Astrocyte (in vitro differentiated cells and primary cell): ENCODE measurements at regions not wholly inside any gene's neighbourhood (a gene's known extent, or its start where the extent isn't known, plus 50 kb on each side); places are given as distances from the start of the nearest gene placed in this dataset.
"Not testable (repeated sequence)": the region's sequence is repeated elsewhere in the genome, so short reads cannot be mapped to it uniquely, and the experiment has no call there.

Experiments used
- CTCF ChIP-seq: IDR thresholded peaks from 2 replicates; pipeline ENCODE4 v1.5.1; 2011; ENCODE audit warnings: low read depth, mild to moderate bottlenecking, inconsistent platforms, low read length, moderate library complexity; ENCODE audit not compliant: insufficient read depth
- EZH2 ChIP-seq: IDR thresholded peaks from 2 replicates; pipeline ENCODE4 v1.6.1; 2012; ENCODE audit warnings: mild to moderate bottlenecking, low read length, inconsistent platforms; ENCODE audit not compliant: insufficient read depth

DNA sequence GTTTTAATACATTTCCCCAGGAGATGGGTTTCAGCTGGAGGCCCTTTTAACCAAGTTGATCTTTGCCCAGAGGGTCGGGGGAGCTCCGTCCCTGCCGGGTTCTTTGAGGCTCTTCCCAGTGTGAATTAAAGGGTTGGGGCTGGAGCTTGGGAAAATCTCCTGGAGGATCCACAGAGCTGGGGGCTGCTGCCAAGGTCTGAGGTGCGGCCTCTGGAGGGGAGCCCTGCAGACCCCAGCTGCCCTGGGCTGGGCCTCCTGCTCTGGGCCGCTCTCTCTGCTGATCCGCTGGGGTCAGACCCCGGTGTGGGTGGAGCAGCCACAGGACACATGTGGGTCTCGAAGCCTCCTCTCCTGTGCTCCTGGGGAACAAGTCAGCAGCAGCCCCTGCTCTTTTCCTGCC is 51.4 kb upstream of the SFSWAP start:
- TF ChIP-seq CTCF, EZH2: not testable (repeated sequence)
